HG03103 (cell line): ENCODE measurements at regions not wholly inside any gene's neighbourhood (a gene's known extent, or its start where the extent isn't known, plus 50 kb on each side); places are given as distances from the start of the nearest gene placed in this dataset.

Source experiments
- ATAC-seq: cut with Tn5 transposase; IDR thresholded peaks from one replicate; pipeline ENCODE4 v1.9.1; 2021; ENCODE audit warnings: low read depth; ENCODE audit not compliant: unreplicated experiment

DNA sequence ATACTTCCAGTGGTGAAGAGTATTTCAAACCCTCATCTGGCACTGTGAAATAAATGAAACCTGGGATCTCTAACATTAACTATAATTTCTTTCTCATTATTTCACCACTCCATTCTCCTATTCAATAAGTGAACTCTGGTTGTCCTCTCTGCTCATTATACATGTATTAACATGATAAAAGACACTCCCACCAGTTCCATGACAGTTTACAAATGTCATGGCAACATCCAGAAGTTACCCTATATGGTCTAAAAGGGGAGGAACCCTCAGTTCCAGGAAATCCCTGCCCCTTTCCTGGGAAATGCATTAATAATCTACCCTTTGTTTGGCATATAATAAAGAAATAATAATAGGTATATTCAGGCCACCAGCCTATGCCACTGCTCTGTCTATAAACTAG lies 62.7 kb upstream of the BRINP3 start:
- no peak for ATAC-seq

DNA sequence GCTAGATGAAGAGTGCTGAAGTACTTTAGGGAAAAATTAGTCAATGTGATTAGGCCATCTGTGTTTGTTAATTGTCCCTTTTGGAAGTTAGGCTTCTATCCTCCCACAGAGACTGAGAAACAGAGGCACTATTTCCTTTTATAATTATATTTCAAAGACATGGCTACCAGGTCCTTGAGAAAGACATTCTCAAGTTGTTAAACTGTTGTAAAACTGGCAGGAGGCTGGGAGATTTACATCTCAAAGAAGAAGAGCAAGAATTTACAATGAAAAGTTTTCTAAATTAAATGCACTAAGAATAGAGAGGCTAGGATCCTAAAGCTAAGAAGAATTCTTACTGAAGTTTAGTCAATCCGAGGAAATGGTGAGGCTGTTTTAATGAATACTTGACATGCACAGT lies 74.0 kb upstream of the BRINP3 start:
- ATAC-seq: no peak

DNA sequence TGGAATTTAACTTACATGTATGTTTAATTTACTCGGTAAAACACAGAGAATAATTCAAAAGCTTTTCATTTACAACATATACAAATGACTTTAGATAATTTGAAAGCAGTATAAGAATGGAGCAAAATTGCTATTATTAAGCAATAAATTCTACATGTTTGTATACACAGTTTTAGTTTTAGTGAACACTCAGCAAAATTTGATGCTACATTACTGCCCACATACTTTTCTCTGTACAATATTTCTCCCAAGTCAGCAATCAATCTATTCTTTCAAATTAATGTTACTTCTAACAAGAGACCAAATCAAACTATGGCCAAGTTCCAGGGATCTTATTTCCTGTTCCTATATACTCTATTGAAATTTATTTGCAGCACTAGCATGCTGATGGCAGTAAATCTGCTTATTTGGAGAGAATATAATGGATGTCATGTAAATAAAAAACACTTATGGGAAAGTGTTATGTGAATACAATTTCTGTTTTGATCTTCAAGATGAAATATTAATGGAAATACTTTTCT lies 82.6 kb upstream of the BRINP3 start:
- no peak for ATAC-seq

DNA sequence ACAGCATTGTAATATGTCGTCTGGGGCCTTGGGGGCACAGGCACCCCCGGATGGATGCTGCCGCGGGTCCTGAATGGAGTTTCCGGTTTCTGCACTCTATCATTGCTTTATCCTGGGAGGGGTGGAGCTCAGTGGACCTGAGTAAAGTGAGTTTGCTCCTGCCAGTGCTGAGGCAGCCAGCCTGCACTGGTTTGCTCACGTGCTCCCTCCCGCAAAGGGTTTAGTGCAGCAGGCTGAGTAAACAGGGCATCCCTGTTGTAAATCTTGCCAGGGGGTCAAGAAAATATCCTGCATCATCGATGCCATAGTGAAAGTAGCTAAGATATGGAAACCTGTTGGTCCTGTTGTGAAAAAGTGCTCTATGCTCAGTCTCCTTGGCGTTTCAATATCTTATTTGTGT lies 85.6 kb upstream of the BRINP3 start:
- no peak for ATAC-seq

DNA sequence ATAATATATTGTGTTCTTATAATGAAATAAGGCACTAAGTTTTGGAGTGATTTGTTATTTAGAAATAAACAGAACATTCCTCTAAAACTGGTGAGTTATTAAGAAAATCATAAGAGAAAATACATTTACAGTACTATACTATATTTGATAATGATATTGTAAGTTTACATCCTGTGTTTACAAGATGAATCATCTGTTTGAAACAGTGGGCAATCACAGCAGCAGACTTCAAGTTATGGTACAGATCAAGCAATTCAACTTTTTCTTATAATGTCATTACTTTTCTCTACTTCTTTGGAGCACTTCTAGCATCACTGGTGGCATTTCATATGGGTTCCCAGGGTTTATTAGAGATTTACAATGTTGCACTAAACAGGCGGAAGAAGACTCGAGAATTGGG lies 86.5 kb upstream of the BRINP3 start:
- ATAC-seq: no peak

DNA sequence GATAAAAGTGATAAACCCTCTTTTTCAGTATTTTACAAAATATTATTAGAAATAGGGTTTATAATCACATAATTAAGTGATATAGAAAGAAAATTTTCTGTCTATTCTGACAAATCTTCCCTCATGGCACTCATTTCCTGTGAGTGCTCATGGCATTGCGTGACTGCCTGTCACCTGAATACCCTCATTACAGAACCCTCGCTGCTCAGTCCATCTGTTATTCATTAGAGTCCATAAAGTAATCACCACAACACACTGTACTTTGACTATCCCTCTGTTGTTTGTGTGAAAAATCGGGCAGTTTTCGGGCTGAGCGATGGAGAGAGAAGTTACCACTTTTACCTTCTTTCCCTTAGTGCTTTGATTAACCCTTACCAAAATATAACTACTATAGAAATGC lies 100.4 kb upstream of the BRINP3 start:
- no peak for ATAC-seq

DNA sequence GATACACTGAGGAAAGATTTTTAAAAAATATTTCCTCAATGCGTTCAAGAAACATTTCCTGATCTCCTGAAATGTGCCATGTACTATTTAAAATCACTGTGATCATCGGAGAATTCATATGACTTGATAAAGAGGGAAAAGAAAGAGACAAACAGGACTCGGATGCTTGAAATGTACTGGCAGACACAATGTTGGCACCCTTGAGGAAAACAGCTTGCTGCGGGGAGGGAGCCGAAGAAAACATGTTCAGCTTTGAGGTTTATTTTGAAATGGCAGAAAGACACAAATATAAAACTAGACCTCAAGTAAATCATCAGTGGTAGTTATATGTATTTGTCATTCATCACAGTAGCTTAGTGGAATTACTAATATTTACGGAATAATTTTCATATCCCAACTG lies 100.9 kb upstream of the BRINP3 start:
- no peak for ATAC-seq

DNA sequence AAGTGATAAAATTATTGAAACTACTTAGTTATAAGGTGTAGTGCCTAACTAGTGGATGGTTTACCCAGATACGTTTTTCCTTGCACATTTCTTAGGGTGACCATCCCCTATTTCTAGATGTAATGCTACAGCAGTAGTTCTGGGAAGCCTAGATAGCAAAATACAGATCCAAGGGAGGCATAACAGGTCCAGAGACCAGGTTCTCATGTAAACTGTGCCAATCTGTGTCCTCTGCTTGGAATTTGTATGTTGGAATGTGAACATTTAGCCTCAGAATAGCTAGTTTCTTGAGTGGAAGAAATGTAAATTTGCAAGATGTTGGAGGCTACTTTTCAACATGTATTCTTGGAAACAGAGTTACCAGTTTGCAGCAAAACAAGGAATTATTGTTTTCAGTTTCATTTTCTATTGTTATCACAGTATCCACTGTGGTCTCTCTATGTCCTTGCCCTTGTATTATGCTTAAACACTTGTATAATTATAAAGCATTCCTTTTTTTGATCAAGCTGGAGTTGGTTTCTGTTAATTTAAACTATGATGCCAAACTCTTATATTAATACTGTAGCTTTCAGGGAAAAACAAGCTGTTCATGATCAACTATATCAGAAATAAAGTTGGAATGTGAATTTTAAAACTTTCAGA lies 102.0 kb upstream of the BRINP3 start:
- no peak for ATAC-seq

DNA sequence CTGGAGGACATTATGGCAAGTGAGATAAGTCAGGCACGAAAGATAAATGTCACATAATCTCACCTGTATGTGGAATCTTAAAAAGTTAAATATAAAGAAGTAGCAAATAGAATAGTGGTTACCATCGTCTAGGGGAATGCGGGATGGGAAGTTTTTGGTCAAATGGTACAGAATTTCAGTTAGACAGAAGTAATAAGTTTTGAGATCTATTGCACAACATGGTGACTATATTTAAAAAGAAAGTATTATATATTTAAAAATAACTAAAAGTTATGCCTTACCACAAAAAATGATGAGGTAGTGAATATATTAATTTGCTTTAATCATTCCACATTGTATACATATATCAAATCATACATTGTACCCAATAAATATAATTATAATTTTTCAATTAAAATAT lies 106.2 kb upstream of the BRINP3 start:
- no peak for ATAC-seq

DNA sequence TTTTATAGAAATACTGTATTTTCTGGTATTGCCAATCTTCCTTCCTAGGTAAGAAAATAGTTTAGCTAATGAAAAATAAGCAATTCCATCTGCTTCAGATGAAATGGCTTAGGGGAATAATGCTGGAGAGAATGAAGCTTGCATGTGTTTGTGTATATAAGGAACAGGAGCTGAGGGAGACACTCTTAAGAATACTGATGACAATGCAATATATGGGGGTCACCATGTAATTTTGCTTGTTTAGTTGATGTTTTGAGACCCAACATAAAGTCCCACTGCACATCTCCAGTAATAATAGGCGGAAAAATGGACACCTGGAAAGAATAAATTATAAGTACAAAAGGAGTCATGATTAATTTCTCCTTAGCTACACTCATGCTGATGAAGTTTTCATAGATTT lies 110.8 kb upstream of the BRINP3 start:
- no peak for ATAC-seq

DNA sequence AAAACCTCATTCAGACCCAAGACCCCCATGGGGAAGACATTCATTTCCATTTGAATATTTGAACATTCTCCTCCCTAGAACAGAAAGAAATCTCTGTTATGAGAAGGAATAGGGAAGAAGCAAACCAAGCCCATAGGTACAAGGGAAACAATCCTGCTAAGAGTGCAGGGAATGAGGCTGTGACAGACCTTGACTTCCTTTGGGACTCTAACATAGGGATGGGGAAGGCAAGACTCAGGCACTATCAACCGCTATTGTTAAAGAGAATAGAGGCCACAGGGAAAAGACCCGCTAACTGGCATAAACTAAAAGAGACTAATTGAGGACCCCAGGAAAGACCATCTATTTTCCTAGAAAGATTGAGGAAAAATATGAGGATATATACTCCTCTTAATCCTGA lies 117.8 kb upstream of the BRINP3 start:
- no peak for ATAC-seq

DNA sequence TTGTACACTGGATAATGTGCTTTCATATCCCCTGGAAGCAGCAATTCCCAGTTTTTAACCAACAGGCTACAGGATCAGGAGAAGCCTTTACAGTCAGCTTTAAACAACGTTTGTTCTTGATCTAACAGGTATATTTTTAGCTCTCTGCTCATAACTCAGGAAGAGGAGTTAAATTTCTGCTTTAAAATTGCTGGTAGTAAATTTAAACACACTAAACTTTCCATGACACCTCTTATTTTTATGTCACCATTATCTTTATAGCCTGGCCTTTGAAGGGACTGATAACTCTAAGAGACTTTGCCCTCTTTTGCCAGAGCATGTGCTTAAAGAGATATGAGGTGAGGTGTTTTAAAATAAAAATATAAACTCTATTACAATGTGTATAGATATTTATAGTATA lies 119.6 kb upstream of the BRINP3 start:
- no peak for ATAC-seq

DNA sequence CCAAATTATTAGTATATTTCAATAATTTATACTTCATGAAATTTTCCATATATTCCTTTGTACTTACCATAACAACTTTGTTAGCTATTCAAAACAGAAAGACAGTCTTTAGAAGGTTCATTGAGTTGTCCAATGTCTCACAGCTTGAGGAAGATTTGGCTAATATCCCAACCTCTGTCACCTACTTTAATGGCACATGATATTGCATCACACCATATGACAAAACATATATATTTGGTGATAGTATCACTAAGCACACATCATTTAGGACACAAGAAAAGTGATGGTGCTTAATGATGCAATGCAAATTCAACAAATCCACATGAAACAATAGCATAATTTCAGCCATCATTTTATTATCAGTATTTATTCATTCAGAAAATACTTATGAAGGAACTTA lies 122.0 kb upstream of the BRINP3 start:
- ATAC-seq: no peak

DNA sequence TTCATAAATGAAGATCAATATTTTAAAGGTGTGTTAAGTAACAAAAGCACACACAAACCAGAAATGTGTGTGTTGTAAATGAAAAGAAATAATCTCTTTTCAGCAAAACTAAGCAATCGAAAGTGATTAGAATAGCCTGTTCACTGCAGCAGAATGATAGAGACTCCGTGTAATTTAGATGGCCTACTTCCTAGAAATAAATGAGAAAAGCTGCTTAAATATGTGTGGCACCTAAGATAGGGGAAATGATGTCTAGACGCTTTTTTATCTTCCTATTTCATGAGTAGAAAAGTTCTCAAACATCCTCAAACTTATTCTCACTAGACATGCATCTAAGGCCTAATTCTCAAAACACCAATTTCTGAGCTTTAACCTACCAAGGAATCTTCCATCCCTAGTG lies 124.7 kb upstream of the BRINP3 start:
- ATAC-seq: no peak

DNA sequence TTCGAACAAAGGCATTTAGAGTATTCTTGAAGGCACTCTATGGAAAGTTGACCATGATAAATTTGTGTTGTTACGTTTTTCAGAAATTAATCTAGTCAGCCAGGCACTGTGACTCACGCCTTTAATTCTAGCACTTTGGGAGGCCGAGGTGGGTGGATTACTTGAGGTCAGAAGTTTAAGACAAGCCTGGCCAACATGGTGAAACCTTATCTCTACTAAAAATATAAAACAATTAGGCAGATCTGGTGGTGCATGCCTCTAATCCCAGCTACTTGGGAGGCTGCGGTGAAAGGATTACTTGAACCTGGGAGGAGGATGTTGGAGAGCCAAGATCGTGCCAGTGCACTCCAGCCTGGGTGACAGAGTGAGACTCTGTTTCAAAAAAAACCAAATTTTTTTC lies 130.6 kb upstream of the BRINP3 start:
- no peak for ATAC-seq

DNA sequence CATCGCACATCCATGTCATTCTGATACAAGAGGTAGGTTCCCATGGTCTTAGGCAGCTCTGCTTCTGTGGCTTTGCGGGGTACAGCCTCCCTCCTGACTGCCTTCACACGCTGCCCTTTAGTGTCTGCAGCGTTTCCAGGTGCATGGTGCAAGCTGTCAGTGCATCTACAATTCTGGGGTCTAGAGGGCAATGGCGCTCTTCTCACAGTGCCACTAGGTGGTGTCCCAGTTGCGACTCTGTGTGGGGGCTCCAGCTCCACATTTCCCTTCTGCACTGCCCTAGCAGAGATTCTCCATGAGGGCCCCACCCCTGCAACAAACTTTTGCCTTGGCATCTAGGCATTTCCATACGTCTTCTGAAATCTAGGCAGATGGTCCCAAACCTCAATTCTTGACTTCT lies 138.2 kb upstream of the BRINP3 start:
- ATAC-seq: no peak

DNA sequence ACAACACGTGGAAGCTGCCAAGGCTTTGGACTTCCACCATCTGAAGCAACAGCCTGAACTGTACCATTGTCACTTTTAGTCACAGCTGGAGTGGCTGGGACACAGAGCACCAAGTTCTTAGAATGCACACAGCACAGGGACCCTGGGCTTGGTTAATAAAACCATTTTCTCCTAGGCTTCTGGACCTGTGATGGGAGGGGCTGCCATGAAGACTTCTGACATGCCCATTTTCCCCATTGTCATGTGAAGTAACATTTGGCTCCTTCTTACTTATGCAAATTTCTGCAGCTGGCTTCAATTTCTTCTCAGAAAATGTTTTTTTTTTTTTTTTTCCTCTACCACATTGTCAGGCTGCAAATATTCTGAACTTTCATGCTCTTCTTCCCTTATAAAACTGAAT lies 138.6 kb upstream of the BRINP3 start:
- ATAC-seq: no peak

DNA sequence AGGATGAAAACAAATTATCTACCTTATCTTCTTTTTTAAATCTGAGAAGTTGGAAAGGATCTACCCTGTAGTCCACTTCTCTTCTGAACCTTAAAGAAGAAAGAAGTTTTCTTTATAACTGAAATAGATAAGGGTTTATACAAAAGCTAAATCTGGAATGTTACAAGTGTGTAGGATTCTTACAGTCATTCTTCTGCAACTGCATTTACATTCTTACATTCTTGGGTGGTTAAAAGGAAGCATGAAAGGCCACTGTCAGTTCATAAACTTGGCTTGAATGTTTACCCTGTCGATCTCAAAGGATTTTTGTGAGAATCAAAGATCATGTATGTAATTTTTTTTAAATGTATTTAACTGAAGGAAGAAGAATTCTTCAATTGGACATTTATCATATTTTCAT lies 142.1 kb upstream of the BRINP3 start:
- ATAC-seq: no peak

DNA sequence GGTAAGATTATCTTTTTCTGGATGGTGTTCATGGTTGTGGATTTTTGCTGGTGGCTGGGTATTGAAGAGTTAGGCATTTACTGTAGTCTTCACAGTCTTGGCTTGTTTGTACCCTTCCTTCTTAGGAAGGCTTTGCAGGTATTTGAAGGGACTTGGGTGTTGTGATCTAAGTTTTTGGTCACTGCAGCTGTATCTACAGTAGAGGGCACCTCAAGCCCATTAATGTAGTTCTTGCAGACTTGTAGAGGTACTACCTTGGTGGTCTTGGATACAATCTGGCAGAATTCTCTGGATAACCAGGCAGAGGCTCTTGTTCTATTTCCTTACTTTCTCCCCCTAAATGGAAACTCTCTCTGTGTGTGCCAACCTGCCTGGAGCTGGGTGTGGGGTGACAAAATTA lies 155.8 kb upstream of the BRINP3 start:
- ATAC-seq: no peak

DNA sequence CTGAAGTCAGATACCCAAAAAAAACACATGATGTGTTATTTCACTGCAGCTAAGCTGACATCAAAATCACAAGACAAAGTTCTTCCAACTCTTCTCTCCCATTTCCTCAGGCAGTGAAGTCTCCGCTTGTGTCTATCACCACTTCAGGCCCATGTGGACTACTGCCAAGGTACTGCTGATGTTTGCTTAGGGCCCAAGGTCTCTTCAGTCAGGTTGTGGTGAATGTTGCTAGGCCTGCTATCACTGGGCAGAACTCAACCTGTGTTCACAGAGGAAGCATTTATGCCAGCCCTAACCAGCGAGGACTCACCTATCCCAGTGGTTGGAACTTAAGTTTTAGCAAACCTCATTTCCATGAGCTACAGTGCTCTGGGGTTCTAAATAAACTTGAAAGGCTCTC lies 156.5 kb upstream of the BRINP3 start:
- ATAC-seq: no peak

DNA sequence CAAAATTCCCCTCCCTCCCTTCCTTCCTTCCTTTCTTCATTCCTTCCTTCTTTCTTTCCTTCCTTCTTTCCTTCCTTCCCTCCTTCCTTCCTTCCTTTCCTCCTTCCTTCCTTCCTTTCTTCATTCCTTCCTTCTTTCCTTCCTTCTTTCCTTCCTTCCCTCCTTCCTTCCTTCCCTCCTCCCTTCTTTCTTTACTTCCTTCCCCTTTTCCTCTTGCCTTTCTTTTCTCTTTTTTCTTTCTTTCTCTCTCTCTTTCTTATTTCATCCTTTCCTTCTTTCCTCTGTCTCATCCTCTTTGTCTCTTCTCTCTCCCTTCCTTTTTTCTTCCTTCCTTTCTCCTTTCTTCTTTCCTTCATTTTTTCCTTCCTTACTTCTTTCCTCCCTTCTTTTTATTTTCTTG lies 171.9 kb upstream of the BRINP3 start:
- ATAC-seq: no peak

DNA sequence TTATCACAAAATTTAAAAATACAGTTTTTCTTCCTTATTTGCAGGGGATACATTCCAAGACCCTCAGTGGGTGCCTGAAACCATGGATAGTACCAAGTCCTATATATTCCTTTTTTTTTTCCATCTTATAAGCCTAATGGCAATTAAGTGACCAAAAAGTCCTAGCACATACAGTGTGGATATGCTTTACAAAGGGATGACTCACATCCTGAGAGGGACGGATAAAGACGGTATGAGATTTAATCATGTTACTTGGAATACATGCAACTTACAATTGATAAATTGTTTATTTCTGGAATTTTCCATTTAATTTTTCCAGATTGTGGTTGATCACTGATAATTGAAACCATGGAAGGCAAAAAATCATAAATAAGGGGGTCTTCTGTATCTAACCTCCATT lies 181.2 kb upstream of the BRINP3 start:
- ATAC-seq: no peak

DNA sequence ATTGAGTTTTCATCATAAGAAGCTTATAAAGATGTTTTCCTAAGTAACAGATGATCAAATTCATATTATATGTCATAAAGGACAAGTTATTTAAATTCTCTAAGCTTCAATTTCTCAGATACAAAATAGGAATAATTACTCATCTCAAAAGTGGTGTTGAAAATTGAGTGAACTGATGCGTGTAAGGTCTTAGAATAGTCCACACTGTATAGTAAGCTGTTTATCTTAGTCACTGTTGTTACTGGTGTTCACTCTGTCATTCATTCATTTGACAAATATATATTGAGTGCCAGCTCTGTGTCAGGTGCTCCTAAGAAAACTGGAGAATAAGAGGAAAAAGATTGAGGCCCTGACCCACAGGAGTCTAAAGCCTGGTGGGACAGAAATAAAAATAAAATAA lies 186.3 kb upstream of the BRINP3 start:
- ATAC-seq: no peak
